Activated CD8-positive, alpha-beta memory T cell treated with anti-CD3 and anti-CD28 coated beads for 4 hours (primary cell): ENCODE measurements at regions not wholly inside any gene's neighbourhood (a gene's known extent, or its start where the extent isn't known, plus 50 kb on each side); places are given as distances from the start of the nearest gene placed in this dataset.

Experiments used
- DNase-seq, 2 donors: peaks; one replicate each; pipeline ENCODE4 v3.0.0-alpha.2; 2020; ENCODE audit warnings: low read depth in 2 of 2

DNA sequence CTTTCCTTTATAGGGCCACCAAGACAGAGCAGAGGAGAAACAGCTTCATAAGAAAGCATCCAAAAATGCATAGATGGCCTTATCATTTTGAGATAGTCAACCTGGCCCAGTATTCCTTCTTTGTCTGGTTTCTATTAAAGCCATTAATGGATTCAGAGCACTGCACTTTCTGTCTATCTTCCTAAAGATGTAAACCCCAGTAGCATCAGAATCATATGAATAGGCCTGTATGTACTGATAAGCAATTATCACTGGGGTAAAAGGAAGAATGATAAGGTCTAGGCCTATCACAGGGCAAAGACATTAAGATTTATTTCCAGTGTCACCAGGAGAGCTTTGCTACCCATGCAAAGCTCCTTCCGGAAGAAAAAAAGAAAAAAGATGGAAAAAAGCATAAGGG, 432.5 kb upstream of the C9orf72 start:
- no peak for DNase-seq

DNA sequence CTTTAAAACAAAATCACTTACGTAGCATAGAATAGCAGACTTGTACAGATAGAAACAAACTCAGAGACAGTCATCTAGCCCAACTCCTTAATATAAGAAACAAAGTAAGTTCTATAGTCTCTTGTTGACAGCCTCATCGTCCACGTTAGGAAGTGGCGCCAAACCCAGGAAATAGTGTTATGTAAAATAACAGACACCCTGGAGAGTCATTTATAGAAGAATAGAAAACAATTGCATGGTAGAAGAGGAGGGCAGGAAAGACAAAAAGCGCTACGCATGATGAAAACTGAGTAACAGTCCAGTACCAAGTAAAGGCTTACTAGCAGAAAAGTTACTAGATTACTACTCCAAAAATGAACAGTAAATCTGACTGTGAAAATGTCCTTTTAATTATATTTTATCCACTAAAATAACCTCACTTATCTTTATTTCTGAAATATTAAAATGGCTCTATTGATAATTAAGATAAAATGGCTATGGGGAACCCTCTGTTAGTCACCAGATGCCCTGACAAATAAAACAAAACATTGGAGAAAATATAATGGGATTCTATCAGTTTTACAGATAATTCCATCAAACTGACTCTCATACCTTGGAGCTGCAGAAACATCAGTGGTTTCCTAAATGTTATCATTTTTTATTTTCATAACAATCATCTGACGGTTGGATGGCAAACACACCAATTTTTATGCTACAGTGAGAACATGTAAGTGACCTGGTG, 434.0 kb upstream of the C9orf72 start:
- no peak for DNase-seq

DNA sequence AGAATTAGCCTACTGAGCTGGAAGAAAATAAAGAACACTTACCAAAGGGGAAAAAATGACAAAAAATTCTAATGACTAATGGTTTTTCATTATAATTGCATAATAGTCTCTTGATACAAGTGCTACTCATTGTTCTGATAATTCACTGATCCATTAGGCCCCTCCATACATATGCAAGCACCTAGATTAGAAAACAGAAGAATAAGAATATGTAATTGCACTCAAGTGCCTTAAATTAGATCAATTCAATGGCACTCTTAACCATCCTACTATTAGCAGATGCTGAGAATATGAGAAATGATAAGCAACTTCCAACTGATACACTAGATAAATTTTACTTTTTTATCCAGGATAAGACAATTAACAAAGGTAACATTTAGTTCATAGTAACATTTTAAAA, 440.9 kb upstream of the C9orf72 start:
- DNase-seq = no peak

DNA sequence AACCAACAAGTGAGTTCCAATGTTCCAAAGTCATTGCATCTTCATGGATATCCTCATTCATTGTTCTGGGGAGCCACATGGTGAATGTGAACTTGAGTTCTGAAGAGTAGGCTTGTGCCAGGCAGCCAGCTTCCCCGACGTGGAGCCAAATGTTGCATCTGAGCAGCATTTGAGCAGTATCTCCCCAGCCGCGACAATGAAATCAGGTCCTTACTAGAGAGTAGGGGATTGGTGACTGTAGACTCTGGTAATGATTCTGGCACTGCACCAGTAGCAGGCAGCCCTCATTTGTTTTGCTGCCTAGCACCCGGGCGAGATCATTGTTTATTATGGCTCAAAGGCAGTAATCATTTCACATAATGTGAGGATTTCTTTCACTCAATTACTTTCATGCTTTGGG, 451.4 kb upstream of the C9orf72 start:
- DNase-seq = no peak

DNA sequence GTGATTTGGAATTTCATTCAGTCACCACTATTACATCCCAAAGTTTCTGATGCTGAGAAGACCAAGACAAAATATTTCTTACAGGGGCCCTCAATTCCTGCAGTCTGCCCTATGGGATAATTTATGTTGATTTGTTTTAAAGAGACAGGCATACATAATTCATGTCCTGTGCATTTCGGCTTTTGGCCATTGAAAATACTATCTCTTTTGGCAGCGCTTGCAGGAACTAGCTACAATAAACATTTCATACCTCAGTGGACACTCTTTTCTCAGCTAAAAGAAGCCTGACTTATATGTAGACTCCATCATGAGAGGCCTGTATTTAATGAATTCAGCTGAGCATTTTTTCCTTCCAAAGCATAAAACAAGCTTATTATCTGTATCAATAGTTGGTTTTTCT, 451.9 kb upstream of the C9orf72 start:
- DNase-seq = no peak

DNA sequence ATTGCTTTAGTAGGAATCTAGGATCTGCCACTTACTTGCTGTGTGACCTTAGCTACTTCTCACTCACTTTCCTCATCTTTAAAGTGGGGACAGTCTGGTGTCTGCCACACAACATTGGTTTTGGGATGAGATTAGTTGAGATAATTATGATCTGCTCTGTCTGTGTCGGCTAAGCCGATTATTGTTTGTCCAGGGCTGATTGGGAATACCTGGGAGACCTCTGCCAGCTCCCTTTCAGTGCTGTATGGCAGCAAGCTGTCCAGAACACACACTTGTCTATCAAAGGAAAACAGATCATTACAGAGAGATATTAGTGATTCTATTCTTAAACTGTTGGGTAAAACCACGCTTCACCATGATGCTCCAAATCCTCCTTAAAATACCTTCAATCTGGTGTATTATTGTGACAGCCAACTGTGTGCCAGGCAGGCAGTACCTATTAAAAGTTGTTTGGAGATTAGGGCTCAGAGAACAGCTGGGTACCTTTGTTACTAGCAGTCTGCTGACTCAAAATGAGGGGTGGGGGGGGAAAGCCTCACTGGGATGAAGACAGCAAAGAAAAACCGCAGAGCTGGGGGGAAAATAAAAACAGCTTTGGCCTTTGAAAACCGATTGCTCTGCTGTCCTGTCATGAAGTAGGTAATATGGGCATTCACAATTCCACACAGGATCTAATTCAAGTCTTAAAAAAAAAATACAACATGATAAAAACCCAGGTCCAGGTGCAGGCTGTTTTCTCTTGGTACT, 458.4 kb upstream of the C9orf72 start:
- DNase-seq = no peak

DNA sequence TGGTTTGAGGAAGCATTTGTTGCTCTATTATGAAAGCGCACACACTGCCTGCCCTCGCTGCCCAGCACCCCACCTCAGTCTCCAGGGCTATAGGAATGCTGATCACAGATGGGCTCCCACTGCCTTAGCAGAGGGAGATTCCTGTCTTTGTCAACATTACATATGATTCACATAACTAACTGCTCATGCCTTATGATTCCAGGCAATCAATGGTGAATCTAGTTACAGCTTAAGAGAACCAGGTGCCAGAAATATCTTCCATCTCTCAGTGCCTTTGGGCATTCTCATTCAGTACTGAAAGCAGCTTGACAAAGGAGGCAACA, 458.9 kb upstream of the C9orf72 start:
- no peak for DNase-seq

DNA sequence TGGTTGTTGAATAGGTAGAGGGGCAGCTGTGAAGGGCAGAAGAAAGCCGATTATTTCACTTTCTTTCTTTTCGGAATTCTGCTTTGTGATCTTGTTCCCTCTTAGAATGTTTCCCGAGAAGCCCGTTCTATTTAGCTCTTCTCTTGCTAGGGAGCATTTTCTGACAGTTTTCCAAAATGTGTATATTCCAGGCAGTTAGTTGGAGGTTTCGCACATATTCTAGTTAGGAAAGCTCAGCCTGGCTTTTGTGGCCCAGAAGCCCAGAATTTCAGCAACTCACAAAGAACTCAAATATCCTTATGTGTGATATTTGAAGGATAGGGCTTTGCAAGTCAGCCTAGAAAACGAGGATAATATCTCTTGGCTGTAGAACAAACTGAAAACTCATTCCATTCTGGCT, 461.0 kb upstream of the C9orf72 start:
- no peak for DNase-seq

DNA sequence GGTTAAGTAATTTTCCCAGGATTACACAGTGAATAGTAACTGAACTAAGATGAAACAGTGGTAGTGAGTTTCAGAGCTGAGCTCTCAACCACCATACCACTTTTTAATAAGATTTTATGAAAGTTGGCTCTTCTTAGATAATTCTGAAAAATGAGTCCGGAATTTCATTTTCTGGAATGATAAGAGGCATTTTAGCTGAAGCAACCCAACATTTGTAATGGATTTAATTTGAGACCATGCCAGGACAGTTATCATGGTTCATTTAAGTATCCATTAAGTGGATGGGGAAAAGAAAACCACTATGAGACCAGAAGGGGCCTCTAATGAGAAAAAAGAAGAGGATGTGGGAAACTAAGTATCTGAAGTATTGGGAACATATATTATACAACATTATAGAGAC, 464.7 kb upstream of the C9orf72 start:
- DNase-seq = no peak

DNA sequence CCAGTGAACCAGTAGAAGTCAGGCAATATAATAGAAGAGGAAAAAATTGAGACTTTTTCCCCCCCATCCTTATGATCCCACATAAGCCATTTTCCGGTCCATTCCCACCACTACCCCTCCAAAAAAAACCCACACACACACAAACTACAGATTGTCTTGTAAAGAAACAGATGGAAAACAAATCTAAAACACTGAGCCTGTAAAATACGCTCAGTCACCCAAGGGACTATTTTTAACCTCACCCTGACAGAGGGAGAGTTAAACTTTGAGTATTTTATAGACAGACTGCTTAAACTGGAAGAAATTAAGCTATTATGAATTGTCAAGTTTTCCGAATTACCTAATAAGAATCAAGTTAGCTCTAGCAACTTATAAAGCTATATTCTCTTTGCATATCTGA, 471.8 kb upstream of the C9orf72 start:
- no peak for DNase-seq

DNA sequence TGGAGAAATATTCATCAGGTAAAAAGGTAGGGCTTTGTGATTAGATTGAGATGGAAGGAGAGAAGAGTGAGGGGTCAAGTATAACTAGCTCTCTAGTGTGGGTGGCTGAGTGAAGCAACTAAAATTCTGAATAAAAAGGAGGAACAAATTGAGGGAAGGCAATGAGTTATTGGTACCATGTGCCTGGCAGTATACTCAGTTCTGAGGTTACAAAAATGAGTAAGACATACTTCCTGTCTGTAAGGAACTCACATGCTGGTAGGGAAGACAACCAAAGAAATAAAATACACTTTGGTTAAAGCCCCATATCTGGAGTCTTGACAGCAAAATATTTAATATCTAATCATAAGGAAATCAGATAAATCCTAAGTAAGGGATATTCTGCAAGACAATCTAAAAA, 476.8 kb upstream of the C9orf72 start:
- no peak for DNase-seq

DNA sequence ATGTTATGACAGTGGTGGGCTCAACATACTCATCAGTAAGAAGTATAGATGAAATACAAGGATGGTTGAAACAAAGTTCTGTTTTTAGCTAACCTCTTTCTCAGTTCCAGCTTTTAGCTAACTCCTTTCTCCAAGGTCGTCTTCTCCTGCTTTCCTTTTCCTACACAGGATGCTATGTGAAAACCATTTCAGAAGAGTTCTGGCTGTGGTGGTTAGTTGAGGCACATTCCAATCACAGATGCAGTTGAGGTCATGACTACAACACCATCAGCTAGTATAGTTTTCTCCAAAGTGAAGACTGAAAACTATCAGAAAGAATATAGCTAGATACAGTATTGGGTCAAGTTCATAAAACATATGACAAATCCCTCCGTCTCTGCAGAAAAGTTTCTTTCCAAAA, 477.7 kb upstream of the C9orf72 start:
- DNase-seq = no peak

DNA sequence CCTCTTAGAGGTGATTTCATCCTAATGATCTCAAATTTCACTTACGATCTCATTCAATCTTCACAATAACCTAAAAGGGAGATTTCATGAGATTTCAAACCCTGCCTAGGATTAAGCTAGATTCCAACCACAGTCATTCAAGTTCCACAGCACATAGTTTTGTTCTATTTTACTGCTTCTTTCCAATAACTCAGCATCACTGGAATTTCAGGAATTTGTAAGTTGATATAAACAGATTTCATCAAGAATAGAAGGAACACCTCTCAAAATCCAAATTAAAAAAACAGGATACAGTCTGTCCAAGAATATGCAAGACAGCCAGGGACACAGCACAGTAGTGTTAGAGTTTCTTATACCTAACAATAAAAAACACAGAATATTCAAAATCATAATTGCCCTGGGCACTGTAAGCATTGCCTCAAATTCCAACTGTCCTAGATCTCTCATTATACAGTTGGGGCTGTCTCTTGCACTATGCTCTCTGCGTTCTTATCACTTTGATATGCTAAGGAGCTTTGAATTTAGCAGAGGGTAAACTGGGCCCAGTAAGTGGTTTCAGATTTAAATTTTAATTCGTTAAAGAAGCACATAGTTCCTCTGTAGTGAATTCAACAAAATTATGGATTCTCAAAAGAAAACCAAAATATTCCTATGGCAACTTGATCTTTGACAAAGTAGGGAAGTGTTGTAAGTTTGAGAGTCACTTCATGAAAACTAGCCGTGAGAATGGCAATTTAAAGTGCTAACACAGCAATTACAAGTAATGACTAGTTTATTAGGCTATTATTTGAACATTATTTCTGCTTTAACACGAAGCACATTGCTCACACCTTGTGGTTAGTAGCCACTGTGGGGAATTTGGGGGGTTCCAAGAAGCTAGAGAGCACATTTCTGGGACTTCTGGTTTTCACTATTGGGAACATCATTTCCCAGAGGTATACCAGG, 478.6 kb upstream of the C9orf72 start:
- no peak for DNase-seq

DNA sequence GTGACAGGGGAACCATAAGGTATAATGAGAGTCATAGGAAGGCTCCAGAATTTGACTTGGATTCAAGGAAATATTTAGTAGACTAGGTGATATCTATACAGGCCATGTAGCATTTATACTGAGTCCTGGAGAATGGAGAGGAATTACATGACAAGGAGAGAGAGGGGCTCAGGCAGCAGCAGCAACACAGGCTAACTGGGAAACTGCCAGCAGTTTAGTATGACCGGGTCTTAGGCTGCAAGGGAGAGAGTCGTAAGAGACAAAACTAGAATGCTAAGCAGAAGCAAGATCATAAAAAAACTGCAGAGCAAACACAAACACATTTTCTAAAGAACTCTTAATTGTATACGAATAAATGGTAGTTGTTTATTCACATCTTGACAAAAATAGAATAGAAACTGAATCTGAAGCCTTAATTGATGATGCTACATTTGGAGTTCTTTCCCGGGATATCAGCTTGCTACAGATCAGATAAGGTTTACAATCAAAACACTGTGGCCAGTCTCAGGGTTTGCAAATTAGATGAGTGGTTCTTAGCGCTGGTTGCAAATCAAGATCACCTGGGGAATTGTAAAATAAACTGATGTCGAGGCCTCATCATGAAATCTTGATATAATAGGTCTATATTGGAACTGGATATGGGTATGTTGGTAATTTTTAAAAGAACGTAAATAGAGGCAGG, 480.0 kb upstream of the C9orf72 start:
- no peak for DNase-seq

DNA sequence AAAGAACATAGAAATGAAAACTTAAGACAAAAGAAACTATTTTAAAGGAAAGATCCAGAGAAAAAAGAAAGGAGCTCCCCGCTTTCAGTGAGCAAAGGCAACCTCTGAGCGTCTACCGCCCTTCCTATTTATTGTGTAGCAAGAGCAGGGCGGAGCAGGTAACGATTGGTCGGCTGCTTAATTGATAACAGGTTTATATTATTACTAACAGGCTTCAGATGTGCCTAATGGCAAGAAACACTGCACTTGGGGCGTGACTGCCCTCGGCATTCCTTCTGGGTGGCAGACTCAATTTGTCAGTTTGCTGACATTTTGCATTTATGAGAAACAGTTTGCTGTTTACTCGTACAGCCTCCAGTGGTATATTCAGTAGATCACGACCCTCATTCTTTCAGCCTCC, 482.7 kb upstream of the C9orf72 start:
- no peak for DNase-seq

DNA sequence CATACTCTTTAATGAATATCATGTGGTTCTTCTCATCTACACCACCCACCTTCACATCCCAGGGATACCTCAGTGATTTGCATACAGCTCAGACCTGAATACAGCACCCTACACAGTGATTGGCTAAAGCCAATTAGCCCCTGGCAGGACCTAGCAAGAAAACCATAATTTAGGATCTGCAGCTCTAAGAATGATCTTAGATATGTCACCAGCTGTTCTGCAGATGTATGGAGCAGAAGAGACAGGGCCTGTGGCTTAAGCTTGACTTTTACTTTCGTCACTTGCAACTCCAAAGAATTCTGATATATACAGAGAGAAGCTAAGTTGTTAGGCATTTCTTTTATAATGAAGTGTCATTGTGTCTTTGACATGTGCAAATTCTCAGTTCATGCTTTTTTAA, 483.2 kb upstream of the C9orf72 start:
- no peak for DNase-seq

DNA sequence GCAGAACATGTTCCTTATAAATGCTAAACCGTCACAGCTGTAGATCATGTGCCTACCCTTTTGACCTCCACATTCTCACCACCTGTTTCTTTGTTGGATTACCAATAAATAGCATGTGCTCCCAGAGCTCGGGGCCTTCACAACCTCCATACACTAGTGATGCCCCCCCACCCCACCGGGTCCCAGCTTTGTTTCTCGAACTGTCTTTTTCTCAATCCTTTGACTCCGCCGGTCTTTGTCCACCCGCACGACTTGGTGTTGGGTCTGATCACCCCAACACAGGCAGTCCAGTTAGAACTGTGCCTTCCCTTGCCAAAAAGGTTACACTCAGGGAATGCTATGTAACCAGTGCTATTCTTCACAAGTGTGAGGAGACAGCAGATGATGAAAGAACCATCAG, 485.9 kb upstream of the C9orf72 start:
- no peak for DNase-seq

DNA sequence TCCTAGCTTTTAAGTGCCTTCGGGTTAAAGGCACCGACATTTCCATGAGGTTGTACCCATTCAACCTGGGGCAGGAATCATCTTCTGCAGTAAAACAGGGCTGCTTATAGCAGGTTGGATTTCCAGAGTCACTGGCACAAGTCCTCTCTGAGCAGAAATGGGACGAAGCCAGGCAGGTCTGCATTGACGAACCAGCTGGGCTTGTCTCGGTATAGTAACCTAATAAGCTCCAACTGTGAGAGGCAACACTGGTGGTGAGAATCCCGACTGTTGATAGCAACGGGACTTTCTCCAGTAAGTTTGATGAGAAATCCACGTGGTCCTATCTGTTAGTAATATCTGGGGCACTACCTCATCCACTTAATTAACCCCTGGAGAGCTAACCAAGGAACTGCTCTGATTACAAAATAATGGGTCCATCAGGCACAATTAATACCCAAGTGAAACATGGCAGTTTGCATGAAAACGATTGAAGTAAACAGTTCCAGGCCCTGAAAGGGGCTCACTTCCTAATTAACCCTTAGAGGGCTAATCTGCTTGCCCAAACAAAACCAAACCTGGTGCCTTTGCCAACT, 491.0 kb upstream of the C9orf72 start:
- DNase-seq = no peak

DNA sequence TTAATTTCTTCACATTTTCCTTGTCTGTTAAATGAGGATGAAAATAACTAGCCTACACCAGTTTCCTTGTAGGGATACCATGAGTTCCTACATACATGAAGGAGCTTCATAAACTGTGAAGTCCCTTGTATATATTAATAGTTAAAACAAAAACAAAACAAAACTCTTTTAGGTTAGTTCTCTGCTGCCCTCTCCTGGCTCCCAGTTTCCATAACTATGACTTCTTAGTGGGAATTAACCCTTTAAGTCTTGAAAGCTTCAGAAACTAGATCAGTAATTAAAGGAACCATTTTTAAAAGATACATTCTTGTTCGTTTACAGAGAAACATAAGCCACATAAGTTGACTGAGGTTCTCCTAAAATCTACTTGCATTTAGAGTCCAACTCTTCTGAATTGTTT, 500.0 kb upstream of the C9orf72 start:
- DNase-seq = no peak

DNA sequence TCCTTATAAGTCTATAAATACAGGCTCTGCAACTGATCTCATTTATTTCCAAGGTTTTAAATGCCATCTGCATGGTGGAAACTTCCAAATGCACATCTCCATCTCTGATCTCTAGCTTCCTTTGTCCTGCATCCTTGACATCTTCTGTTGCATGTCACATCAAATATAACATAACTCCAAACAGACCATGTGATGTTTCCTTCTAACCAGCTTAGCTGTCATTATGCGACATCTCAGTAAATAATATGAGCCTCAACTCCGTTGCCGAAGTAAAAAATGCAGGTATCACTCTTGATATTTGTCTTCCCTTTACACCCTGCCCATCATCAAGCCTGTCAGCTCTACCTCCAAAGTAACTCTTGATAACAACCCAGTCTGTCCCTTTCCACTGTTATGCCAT, 506.4 kb upstream of the C9orf72 start:
- DNase-seq = no peak

DNA sequence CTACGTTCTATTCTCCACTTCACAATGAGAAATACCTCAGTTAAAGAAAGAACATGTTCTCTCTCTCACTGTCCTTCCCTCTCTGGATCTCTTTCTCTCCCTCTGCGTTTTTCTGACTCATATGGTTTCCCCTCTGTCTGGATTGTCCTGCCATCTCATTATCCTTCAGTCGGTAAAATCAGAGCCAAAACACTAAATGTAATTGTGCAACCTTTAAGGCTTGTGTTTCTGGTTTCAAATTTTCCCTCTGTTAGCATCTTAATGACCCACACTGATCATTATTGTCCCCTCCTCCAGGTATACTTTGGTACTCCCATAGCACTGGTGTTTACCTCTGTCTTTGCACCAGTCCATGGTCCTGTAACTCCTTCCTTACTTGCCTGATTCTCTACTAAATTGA, 509.4 kb upstream of the C9orf72 start:
- no peak for DNase-seq

DNA sequence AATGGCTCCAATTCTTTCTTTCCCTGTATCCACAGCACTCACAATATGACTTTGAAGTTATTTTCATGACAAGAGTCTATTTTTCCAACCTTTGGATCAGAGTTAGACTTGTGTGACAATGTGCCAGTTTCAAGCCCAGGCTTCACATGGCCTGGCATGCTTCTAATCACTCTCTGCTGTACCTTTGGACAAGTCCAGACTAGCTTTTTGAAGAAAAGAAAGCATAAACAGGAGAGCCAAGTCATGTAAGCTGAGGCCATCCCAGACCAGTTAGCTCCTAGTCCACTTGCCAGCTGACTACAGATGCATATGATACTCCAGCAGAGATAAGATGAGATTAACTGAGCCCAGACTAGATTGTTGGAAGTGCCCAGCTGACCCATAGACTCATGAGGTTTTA, 513.6 kb upstream of the C9orf72 start:
- no peak for DNase-seq
